ENCODE measurements at regions not wholly inside any gene's neighbourhood (a gene's known extent, or its start where the extent isn't known, plus 50 kb on each side); places are given as distances from the start of the nearest gene placed in this dataset.

- no peak for TF ChIP-seq CTCF (IDR thresholded peaks at IDR 0.05)
- no peak for TF ChIP-seq POLR2A (IDR thresholded peaks at IDR 0.05)
Measured at GRCh38 chr12:90203556-90203955, 494.9 kb upstream of the ATP2B1 start.
